WTC11 (cell line): ENCODE measurements at regions not wholly inside any gene's neighbourhood (a gene's known extent, or its start where the extent isn't known, plus 50 kb on each side); places are given as distances from the start of the nearest gene placed in this dataset.

Source experiments
- ATAC-seq: fragments of 200-7000 bp; cut with Tn5 transposase; 2 replicates; pipeline ENCODE4 v1.10.0; 2021; ENCODE audit warnings: mild to moderate bottlenecking, moderate library complexity
- CTCF ChIA-PET: fragments of 300-600 bp; sonication (Branson Sonifier 250); formaldehyde crosslinking; loops from one replicate; lab custom pipeline; 2021; ENCODE audit warnings: antibody characterized with exemption; lab: Charles Lee
- POLR2A ChIA-PET: fragments of 350-600 bp; sonication (Branson Sonifier 250); formaldehyde crosslinking; loops from one replicate; lab custom pipeline; 2021; ENCODE audit warnings: antibody characterized with exemption; lab: Charles Lee
- DNase-seq: peaks from one replicate; pipeline ENCODE4 v3.0.0; 2021; ENCODE audit warnings: low spot score
- H3K27ac Mint-ChIP-seq: 2 replicates; pipeline ENCODE4 v1.8.0; 2021; ENCODE audit warnings: mixed read lengths
- H3K27me3 Mint-ChIP-seq: 2 replicates; pipeline ENCODE4 v1.8.0; 2021; ENCODE audit warnings: low read depth, mild to moderate bottlenecking, moderate library complexity, mixed read lengths
- H3K36me3 Mint-ChIP-seq: 2 replicates; pipeline ENCODE4 v1.8.0; 2021; ENCODE audit warnings: mixed read lengths
- H3K4me1 Mint-ChIP-seq: 2 replicates; pipeline ENCODE4 v1.8.0; 2022; ENCODE audit warnings: mixed read lengths
- H3K4me3 Mint-ChIP-seq: 2 replicates; pipeline ENCODE4 v1.8.0; 2021; ENCODE audit warnings: mild to moderate bottlenecking, moderate library complexity, mixed read lengths
- H3K9me3 Mint-ChIP-seq: 2 replicates; pipeline ENCODE4 v1.8.0; 2021; ENCODE audit warnings: mixed read lengths
- ATF1 ChIP-seq: sonication (generic); formaldehyde crosslinking; IDR thresholded peaks from 2 replicates; pipeline ENCODE4 v1.8.1; 2023; ENCODE audit warnings: mild to moderate bottlenecking, moderate library complexity, missing genetic modification reagents
- CBFB ChIP-seq: sonication (generic); formaldehyde crosslinking; IDR thresholded peaks from 2 replicates; pipeline ENCODE4 v1.8.1; 2022; ENCODE audit warnings: mild to moderate bottlenecking, low read depth, missing genetic modification reagents
- EMX1 ChIP-seq: fragments of 250-450 bp; sonication (Bioruptor Pico); IDR thresholded peaks from 2 replicates; pipeline ENCODE4 v1.8.0; 2021; ENCODE audit warnings: mild to moderate bottlenecking
- JAZF1 ChIP-seq: fragments of 250-450 bp; sonication (Bioruptor Pico); IDR thresholded peaks from 2 replicates; pipeline ENCODE4 v1.9.0; 2021; ENCODE audit warnings: moderate library complexity, mild to moderate bottlenecking, inconsistent platforms
- NFATC4 ChIP-seq: fragments of 250-450 bp; sonication (Bioruptor Pico); IDR thresholded peaks from 2 replicates; pipeline ENCODE4 v1.9.0; 2021; ENCODE audit warnings: mild to moderate bottlenecking
- NFYB ChIP-seq: sonication (generic); formaldehyde crosslinking; conservative IDR thresholded peaks from 2 replicates; pipeline ENCODE4 v1.8.0; 2022; ENCODE audit warnings: low read depth, missing genetic modification reagents
- NR1H2 ChIP-seq: sonication (generic); formaldehyde crosslinking; IDR thresholded peaks from 2 replicates; pipeline ENCODE4 v1.9.0; 2021; ENCODE audit warnings: mild to moderate bottlenecking, moderate library complexity, missing genetic modification reagents
- NR2C2 ChIP-seq: sonication (generic); formaldehyde crosslinking; IDR thresholded peaks from 2 replicates; pipeline ENCODE4 v1.8.0; 2022; ENCODE audit warnings: mild to moderate bottlenecking, missing genetic modification reagents
- NR3C1 ChIP-seq: sonication (generic); formaldehyde crosslinking; conservative IDR thresholded peaks from 2 replicates; pipeline ENCODE4 v1.8.1; 2023; ENCODE audit warnings: low read depth, mild to moderate bottlenecking, missing genetic modification reagents
- OVOL2 ChIP-seq: fragments of 250-450 bp; sonication (Bioruptor Pico); IDR thresholded peaks from 2 replicates; pipeline ENCODE4 v1.9.0; 2021; ENCODE audit warnings: mild to moderate bottlenecking, borderline replicate concordance
- RELA ChIP-seq: sonication (generic); formaldehyde crosslinking; IDR thresholded peaks from 2 replicates; pipeline ENCODE4 v1.8.1; 2022; ENCODE audit warnings: missing genetic modification reagents, mild to moderate bottlenecking, borderline replicate concordance
- SP1 ChIP-seq: sonication (generic); formaldehyde crosslinking; conservative IDR thresholded peaks from 2 replicates; pipeline ENCODE4 v1.8.1; 2022; ENCODE audit warnings: missing genetic modification reagents
- TEAD4 ChIP-seq: sonication (generic); formaldehyde crosslinking; IDR thresholded peaks from 2 replicates; pipeline ENCODE4 v1.8.0; 2022; ENCODE audit warnings: mild to moderate bottlenecking, missing genetic modification reagents
- ZNF263 ChIP-seq: sonication (generic); formaldehyde crosslinking; IDR thresholded peaks from 2 replicates; pipeline ENCODE4 v1.8.1; 2022; ENCODE audit warnings: low read depth, mild to moderate bottlenecking, moderate library complexity, missing genetic modification reagents
- ZNF416 ChIP-seq: fragments of 250-450 bp; sonication (Bioruptor Pico); IDR thresholded peaks from 2 replicates; pipeline ENCODE4 v1.9.0; 2021; ENCODE audit warnings: mild to moderate bottlenecking, inconsistent platforms
- ZNF671 ChIP-seq: fragments of 250-450 bp; sonication (Bioruptor Pico); IDR thresholded peaks from 2 replicates; pipeline ENCODE4 v1.8.0; 2021; ENCODE audit warnings: mild to moderate bottlenecking
- TF ChIP-seq, protein P1 (sequence below): sonication (generic); formaldehyde crosslinking; conservative IDR thresholded peaks from 2 replicates; pipeline ENCODE4 v1.8.1; 2022; ENCODE audit warnings: mild to moderate bottlenecking, missing genetic modification reagents
- TF ChIP-seq, protein P2 (sequence below): sonication (generic); formaldehyde crosslinking; IDR thresholded peaks from 2 replicates; pipeline ENCODE4 v1.8.0; 2022; ENCODE audit warnings: mild to moderate bottlenecking, missing genetic modification reagents
- TF ChIP-seq, protein P3 (sequence below): sonication (generic); formaldehyde crosslinking; IDR thresholded peaks from 2 replicates; pipeline ENCODE4 v1.8.1; 2022; ENCODE audit warnings: missing genetic modification reagents, borderline replicate concordance
- TF ChIP-seq, protein P4 (sequence below): sonication (generic); formaldehyde crosslinking; IDR thresholded peaks from 2 replicates; pipeline ENCODE4 v1.8.1; 2023; ENCODE audit warnings: mild to moderate bottlenecking, moderate library complexity, missing genetic modification reagents
- TF ChIP-seq, protein P5 (sequence below): fragments of 250-450 bp; sonication (Bioruptor Pico); IDR thresholded peaks from 2 replicates; pipeline ENCODE4 v1.9.0; 2021; ENCODE audit warnings: moderate library complexity, mild to moderate bottlenecking, inconsistent platforms, borderline replicate concordance
- TF ChIP-seq, protein P6 (sequence below): fragments of 250-450 bp; sonication (Bioruptor Pico); conservative IDR thresholded peaks from 2 replicates; pipeline ENCODE4 v1.9.0; 2021; ENCODE audit warnings: mild to moderate bottlenecking
- TF ChIP-seq, protein P7 (sequence below): sonication (generic); formaldehyde crosslinking; IDR thresholded peaks from 2 replicates; pipeline ENCODE4 v1.8.1; 2022; ENCODE audit warnings: low read depth, mild to moderate bottlenecking, moderate library complexity, missing genetic modification reagents, borderline replicate concordance

DNA sequence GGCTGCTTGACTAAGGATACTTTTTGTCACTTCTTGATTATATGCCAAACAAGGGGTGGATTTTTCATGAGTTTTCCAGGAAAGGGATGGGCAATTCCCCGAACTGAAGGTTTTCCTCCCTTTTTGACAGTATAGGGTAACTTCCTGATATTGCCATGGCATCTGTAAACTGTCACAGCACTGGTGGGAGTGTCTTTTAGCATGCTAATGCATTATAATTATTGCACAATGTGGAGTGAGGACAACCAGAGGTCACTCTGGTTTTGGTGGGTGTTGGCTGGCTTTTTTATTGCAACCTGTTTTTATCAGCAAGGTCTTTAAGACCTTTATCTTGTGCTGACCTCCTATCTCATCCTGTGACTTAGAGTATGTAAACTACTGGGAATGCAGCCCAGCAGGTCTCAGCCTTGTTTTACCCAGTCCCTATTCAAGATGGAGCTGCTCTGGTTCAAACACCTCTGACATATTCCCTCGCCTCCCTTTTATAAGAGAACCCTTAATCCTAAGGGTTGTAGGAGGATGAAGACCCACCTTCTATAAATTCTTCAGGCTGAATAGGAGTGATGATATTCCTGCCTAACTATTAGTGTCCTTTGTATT lies 471.2 kb downstream of the ATP23 start:
- no peak for DNase-seq
- TF ChIP-seq NR3C1 (CRISPR knock-in tag) (no peak), TEAD4 (CRISPR knock-in tag) (no peak), CBFB (no peak), NFYB (CRISPR knock-in tag) (no peak), ZNF416 (CRISPR knock-in tag) (no peak), RELA (CRISPR knock-in tag) (no peak), SP1 (no peak), ATF1 (CRISPR knock-in tag) (no peak)
- TF ChIP-seq, protein P1, sequence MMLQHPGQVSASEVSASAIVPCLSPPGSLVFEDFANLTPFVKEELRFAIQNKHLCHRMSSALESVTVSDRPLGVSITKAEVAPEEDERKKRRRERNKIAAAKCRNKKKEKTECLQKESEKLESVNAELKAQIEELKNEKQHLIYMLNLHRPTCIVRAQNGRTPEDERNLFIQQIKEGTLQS (CRISPR knock-in tag), result no peak
- TF ChIP-seq, protein P2, sequence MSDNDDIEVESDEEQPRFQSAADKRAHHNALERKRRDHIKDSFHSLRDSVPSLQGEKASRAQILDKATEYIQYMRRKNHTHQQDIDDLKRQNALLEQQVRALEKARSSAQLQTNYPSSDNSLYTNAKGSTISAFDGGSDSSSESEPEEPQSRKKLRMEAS (CRISPR knock-in tag), result no peak
- CTCF ChIA-PET, result interaction anchor here (1.7 kb wide), 1 partner anchor 31 kb away, joined by 7 read pairs; no protein-coding TSS in a partner anchor

DNA sequence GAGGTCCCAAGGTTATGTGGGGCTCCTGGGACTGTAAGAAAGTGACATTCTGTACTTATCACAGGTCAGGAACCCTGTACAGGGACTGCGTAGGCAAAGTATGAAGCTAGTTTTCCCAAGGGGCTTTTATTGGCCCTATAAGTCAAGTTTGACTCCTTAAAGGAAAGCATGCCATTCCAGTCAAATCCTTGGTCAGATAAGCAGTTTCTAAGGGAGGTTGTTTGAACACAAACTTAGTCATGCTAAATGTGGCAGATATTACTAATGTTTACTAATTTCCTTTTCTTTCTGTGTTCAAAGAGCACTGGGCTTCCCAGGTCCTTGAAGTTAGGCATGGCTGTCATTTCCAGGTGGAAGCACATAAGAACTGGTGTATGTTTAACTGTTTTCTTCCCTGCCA lies 472.4 kb downstream of the ATP23 start:
- Mint-ChIP-seq H3K4me1 (peaks cover 27% of the 10 kb centered on the region), H3K4me3 (no peak overlapping the region), H3K36me3 (no peaks in the 10 kb centered on the region), H3K9me3 (peaks cover 3% of the 10 kb centered on the region; the same call in 1 of the 2 replicates), H3K27ac (no peak overlapping the region), H3K27me3 (no peaks in the 10 kb centered on the region)
- ChIA-PET CTCF (interaction anchor here (1.7 kb wide), 1 partner anchor 30 kb away, joined by 7 read pairs; no protein-coding TSS in a partner anchor), POLR2A (no interaction called here)
- DNase-seq (no peak), ATAC-seq (no peak)
- TF ChIP-seq OVOL2, result no peak
- TF ChIP-seq EMX1 (CRISPR knock-in tag), result no peak
- TF ChIP-seq JAZF1 (CRISPR knock-in tag), result no peak
- TF ChIP-seq, protein P3, sequence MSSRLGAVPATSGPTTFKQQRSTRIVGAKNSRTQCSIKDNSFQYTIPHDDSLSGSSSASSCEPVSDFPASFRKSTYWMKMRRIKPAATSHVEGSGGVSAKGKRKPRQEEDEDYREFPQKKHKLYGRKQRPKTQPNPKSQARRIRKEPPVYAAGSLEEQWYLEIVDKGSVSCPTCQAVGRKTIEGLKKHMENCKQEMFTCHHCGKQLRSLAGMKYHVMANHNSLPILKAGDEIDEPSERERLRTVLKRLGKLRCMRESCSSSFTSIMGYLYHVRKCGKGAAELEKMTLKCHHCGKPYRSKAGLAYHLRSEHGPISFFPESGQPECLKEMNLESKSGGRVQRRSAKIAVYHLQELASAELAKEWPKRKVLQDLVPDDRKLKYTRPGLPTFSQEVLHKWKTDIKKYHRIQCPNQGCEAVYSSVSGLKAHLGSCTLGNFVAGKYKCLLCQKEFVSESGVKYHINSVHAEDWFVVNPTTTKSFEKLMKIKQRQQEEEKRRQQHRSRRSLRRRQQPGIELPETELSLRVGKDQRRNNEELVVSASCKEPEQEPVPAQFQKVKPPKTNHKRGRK (CRISPR knock-in tag), result no peak
- no peak for TF ChIP-seq NR2C2 (CRISPR knock-in tag)
- no peak for TF ChIP-seq NFATC4 (CRISPR knock-in tag)
- no peak for TF ChIP-seq ATF1 (CRISPR knock-in tag)
- TF ChIP-seq, all 79 proteins: peak for 0

More for the DNA sequence above, 471.2 kb downstream of the ATP23 start:
- Mint-ChIP-seq H3K4me1 (peaks cover 23% of the 10 kb centered on the region), H3K4me3 (no peak overlapping the region), H3K27ac (no peak overlapping the region), H3K9me3 (peaks cover 3% of the 10 kb centered on the region; the same call in 1 of the 2 replicates), H3K36me3 (no peaks in the 10 kb centered on the region), H3K27me3 (no peaks in the 10 kb centered on the region)
- no peak for ATAC-seq
- POLR2A ChIA-PET, result no interaction called here

DNA sequence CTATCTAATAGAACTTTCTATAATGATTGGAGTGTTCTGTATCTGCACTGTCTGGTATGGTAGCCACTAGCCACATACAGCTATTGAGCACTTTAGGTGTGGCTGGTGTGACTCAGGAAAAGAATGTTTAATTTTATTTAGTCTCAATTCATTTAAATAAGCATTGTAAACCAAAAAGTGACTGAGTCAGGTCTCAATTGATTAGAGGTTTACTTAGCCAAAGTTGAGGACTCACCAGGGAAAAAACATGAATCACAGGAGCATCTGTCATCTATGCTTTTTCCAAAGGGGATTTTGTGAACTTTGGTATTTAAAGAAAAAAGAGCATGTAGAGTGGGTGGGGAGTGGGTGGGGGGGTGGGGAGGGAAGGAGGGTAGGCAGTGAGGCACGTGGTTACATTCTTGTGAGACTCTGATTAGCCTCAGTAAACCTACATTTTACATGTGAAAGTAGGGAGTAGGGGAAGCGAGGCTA lies 473.1 kb downstream of the ATP23 start:
- ChIA-PET CTCF (no interaction called here), POLR2A (no interaction called here)
- Mint-ChIP-seq H3K4me3 (no peak overlapping the region), H3K27me3 (no peaks in the 10 kb centered on the region), H3K27ac (0 out of 2 replicates have a peak overlapping the region, but pooled peaks have one; percentile 39), H3K9me3 (peaks cover 2% of the 10 kb centered on the region; the same call in 1 of the 2 replicates), H3K4me1 (peaks cover 31% of the 10 kb centered on the region), H3K36me3 (no peaks in the 10 kb centered on the region)
- no peak for DNase-seq
- no peak for ATAC-seq
- TF ChIP-seq ATF1 (CRISPR knock-in tag) (no peak), ZNF263 (CRISPR knock-in tag) (no peak), NR1H2 (no peak), NFYB (CRISPR knock-in tag) (no peak), ZNF671 (CRISPR knock-in tag) (no peak)
- TF ChIP-seq, protein P4, sequence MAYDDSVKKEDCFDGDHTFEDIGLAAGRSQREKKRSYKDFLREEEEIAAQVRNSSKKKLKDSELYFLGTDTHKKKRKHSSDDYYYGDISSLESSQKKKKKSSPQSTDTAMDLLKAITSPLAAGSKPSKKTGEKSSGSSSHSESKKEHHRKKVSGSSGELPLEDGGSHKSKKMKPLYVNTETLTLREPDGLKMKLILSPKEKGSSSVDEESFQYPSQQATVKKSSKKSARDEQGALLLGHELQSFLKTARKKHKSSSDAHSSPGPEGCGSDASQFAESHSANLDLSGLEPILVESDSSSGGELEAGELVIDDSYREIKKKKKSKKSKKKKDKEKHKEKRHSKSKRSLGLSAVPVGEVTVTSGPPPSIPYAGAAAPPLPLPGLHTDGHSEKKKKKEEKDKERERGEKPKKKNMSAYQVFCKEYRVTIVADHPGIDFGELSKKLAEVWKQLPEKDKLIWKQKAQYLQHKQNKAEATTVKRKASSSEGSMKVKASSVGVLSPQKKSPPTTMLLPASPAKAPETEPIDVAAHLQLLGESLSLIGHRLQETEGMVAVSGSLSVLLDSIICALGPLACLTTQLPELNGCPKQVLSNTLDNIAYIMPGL (CRISPR knock-in tag), result no peak
- TF ChIP-seq, protein P5, sequence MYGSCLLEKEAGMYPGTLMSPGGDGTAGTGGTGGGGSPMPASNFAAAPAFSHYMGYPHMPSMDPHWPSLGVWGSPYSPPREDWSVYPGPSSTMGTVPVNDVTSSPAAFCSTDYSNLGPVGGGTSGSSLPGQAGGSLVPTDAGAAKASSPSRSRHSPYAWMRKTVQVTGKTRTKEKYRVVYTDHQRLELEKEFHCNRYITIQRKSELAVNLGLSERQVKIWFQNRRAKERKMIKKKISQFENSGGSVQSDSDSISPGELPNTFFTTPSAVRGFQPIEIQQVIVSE (CRISPR knock-in tag), result no peak
- TF ChIP-seq, protein P6, sequence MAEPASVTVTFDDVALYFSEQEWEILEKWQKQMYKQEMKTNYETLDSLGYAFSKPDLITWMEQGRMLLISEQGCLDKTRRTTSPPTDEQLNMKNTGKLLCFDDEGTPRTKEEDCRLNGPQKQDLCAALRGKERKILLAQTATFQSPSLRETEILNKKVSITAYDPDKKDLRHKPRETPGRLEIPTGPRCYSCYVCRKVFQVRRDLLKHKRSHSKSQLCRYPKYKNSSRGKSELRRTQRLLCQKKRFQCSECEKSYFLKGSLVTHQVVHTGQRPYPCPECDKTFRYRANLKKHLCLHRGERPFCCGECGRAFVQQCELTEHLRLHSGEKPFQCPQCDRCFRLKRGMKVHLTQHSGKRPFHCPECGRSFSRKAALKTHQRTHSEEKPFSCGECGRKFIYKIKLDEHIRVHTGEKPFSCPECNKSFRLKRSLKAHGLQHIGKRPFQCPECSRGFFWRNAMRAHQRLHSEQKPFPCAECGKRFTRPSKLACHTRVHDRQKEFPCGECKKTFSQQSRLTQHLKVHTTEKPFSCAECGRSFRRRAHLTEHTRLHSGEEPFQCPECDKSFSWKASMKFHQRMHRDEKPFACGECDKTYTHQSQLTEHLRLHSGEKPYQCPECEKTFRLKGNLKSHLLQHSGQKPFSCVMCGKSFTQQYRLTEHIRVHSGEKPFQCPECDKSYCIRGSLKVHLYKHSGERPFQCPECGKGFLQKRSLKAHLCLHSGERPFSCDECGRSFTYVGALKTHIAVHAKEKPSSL (CRISPR knock-in tag), result no peak
- TF ChIP-seq, protein P7, sequence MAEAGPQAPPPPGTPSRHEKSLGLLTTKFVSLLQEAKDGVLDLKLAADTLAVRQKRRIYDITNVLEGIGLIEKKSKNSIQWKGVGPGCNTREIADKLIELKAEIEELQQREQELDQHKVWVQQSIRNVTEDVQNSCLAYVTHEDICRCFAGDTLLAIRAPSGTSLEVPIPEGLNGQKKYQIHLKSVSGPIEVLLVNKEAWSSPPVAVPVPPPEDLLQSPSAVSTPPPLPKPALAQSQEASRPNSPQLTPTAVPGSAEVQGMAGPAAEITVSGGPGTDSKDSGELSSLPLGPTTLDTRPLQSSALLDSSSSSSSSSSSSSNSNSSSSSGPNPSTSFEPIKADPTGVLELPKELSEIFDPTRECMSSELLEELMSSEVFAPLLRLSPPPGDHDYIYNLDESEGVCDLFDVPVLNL, result no peak
